Fibroblast of lung (primary cell): ENCODE measurements at regions not wholly inside any gene's neighbourhood (a gene's known extent, or its start where the extent isn't known, plus 50 kb on each side); places are given as distances from the start of the nearest gene placed in this dataset.

Experiments used
- EZH2 ChIP-seq: IDR thresholded peaks from 2 replicates; pipeline ENCODE4 v1.5.1; 2012; ENCODE audit warnings: low read length, control low read depth, mild to moderate bottlenecking; ENCODE audit errors: missing control alignments
- TF ChIP-seq, protein P1 (sequence below), 2 donors: IDR thresholded peaks in 1 of 2; conservative IDR thresholded peaks in 1 of 2; 1 replicate in 1 of 2; 2 replicates in 1 of 2; pipeline ENCODE4 v1.5.1; 2011 to 2012; ENCODE audit warnings: low read length in 2 of 2, control low read depth in 1 of 2, inconsistent platforms in 1 of 2, low read depth in 1 of 2, mild to moderate bottlenecking in 1 of 2

DNA sequence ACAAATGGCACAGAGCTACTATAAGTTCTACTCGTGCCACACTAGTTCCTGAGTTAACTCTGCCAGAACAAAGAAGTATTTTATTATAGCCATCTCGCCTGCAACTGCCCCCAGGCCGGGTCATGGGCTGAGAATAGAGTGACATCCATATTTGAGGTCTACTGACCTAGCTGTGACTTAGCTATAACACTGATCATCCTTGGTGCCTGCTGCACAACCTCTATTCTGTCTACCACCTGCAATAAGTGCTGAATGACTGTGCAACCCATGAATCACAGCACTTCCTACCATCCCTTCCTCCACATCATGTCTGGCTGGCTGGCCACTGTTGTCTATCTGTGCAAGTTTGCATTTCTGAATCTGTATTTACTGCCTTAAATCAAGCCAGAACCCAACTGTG is 506.5 kb upstream of the TBL1XR1 start:
- TF ChIP-seq, protein P1, sequence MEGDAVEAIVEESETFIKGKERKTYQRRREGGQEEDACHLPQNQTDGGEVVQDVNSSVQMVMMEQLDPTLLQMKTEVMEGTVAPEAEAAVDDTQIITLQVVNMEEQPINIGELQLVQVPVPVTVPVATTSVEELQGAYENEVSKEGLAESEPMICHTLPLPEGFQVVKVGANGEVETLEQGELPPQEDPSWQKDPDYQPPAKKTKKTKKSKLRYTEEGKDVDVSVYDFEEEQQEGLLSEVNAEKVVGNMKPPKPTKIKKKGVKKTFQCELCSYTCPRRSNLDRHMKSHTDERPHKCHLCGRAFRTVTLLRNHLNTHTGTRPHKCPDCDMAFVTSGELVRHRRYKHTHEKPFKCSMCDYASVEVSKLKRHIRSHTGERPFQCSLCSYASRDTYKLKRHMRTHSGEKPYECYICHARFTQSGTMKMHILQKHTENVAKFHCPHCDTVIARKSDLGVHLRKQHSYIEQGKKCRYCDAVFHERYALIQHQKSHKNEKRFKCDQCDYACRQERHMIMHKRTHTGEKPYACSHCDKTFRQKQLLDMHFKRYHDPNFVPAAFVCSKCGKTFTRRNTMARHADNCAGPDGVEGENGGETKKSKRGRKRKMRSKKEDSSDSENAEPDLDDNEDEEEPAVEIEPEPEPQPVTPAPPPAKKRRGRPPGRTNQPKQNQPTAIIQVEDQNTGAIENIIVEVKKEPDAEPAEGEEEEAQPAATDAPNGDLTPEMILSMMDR (conservative IDR thresholded peaks at IDR 0.05 in 1 of 2, IDR thresholded peaks at IDR 0.05 in 1 of 2; ENCODE audit: low read depth in 1 of 2, low read length in 2 of 2) = no peak
- no peak for TF ChIP-seq EZH2
